HuH-7 (cell line): ENCODE measurements at regions not wholly inside any gene's neighbourhood (a gene's known extent, or its start where the extent isn't known, plus 50 kb on each side); places are given as distances from the start of the nearest gene placed in this dataset.

ENCODE experiments used
- DNase-seq: peaks from one replicate; pipeline ENCODE4 v3.0.0; 2011; ENCODE audit warnings: low spot score

DNA sequence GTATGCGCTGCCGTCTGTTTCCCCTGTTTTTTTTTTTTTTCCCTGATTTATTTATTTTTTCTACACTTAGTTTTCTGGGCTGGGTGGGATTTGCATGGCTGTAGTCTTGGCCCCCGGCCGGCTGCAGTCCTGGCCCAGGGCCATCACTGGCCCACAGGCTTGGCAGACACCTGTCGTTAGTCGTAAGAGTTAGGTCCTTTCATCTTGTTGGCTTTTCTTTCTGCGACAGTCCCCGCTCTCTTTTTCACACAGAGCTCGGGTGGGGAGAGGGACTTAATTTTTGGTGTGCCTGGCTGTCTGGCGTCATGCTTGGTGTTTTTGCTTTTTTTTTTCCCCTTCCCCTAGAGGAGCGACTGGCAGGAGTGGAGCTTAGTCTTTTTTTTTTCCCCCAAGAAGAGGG is 183.4 kb downstream of the KLF13 start:
- DNase-seq: no peak

DNA sequence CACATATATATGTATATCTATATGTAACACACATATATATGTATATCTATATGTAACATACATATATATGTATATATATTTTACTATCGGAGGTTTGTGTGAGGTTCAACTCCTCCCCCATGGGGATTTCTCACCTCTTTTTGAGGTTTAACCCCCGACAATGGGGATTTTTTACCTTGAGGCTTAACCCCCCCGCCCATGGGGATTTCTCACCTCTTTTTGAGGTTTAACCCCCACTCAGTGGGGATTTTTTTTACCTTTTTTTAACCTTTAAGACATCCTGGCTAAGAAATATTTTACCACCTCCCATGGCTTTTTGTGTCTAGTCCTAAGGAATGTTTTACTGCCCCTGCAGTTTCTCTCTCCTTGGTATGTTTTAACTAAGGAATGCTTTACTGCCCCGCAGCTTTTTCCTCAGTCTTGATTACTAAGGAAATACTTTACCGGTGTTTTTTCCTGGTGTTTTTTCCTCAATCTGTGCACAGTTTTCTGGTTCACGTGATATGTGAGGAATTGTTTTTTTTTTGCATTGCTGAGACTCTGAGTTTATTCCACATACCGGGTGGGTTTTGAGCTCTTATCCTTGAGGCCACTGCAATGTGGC is 185.2 kb downstream of the KLF13 start:
- DNase-seq: no peak

DNA sequence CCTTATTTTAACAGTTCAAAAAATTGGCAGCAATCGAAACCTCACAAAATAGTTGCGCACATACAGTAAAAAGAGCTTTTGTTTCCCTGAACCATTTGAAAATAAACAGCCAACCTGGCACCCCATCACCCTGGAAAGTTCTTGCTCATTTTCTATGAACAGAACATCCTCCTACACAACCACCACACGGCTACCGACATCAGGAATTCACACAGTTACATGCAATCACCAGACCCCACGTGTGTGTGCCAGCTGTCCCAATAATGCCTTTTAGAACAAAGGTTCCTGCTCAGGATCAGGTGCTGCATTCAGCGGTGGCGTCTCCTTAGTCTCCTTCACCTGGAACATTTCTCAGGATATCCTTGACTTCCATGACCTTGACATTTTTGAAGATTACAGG is 186.5 kb downstream of the KLF13 start:
- DNase-seq: no peak

DNA sequence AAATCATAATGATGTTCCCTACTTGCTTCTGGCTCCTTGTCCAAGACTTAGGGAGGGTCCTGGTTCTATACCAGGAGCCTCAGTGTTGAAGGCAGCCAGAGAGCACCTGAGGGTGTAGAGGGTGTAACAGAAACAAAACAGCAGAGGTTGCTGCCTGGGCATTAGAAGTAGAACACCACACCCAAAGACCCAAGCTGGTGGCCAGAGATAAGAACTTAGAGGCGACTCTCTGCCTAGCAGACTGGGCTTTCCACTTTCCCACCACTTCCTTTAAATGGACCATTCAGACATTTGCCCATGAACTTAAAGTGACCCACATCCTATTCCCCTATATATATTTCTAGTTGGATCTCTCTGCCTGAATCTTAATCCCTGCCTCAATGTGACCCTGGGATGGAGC is 189.8 kb downstream of the KLF13 start:
- DNase-seq: no peak

GRCh38 chr15:31516874-31517273 is 190.2 kb downstream of the KLF13 start:
- DNase-seq: no peak

DNA sequence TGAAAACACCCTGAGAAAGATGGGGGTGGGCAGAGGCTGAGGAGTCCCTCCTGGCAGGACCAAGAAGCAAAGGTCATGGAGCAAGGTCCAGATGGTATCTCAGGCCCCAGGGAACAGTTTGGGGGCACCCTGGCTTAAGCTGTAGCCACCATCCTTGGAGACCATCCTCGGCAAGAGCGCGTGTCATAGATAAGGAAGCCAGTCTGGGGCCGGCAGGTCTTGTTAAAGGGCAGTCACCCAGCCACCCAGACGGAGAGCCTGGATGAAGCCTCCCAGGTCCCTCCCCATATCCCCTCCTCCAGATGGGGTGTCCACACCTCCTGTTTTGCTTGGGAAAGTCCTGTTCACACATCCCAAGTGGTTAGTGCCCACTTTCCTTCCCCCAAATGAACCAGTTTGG is 191.1 kb downstream of the KLF13 start:
- no peak for DNase-seq

DNA sequence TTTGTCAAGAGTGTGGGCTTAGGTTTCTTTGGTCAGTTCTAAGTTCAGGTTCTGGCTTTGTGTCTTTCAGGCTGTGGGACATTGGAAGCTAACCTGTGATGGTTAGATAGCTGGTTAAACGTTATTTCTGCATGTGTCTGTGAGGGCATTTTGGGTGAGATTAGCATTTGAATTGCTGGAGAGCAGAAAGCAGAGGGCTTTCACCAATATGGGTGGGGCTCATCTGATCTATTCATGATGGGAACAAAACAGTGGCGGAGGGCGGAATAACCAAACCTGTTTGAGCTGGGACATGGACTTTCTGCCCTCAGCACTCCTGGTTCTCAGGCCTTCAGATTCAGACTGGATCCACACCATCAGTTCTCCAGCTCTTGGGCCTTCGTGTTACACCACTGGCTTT is 195.4 kb downstream of the KLF13 start:
- no peak for DNase-seq

GRCh38 chr15:31523027-31523654 is 196.5 kb downstream of the KLF13 start:
- DNase-seq: no peak

DNA sequence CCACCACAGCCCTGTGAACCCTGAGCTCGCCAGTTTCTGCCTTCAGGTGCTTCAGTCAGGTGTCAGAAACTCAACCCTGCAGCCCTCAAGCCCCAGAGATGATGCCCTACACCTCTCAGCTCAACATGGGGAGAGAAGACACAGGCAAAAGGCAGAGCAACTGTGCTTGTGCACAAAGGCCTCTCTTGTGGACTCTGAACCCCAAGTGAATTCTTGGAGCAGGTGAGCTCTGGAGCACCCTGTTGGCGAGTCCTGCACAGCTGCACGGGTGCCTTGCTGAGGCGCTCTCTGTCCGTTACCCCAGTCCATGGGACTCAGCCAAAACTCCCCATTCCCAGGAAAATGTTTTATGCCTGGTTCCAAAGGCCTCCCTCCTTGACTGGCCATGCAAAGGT is 197.0 kb downstream of the KLF13 start:
- no peak for DNase-seq

- DNase-seq: no peak
Measured at GRCh38 chr15:31525185-31525695, 198.6 kb downstream of the KLF13 start.

DNA sequence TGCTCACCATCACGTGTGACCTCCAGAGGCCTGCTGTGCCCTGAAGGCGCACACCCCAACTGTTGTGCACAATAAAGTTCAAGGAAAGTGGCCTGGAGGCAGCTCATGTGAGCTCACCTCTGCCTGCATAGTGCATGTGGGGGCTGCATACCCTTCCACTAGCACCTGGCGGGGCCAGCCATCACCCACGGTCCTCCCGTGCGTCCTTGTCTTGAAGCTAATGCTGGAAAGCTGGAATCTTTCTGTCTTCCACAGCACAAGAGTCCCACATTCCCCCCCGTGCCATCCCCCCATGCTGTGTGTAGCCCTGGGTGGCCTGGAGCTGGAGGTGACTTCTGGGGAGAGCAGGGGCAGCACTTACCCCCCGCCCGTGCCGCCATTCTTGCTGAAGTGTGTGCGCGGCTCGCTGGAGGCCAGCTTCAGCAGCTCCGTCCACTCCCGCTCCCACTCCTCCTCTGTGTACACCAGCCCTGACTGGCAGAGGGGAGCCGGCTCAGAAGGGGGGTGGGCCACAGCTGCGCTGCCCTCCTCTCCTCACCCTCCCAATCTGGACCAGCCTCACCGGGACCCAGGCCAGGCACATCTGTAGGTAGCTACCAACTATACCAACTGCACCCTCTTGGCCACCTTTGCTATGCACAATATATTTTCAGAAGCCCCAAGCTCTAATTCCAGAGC is 199.5 kb downstream of the KLF13 start:
- no peak for DNase-seq

- DNase-seq: no peak
Measured at GRCh38 chr15:31526916-31527690, 200.5 kb downstream of the KLF13 start.

DNA sequence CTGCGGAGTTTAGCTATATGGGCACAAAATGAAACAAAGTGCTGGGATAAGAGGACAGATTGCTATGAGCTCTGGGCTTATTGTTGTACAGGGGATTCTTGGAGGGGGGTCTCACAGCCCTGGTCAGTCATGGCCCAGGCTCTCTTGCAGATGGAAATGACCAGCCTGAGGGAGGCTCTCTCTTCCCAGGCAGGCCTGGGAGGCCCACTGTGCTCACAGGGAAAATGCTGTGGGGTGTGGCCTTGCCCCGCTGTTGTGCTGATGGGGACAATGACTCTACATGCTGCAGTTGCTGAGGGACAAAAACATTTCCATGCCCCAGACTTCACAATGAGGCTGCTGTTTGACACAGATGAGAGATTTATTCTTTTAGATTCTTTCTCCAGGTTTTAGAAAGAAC is 202.2 kb downstream of the KLF13 start:
- DNase-seq: no peak

GRCh38 chr15:31537770-31538592 is 211.3 kb downstream of the KLF13 start:
- no peak for DNase-seq

- no peak for DNase-seq
Measured at GRCh38 chr15:31540633-31541032, 214.0 kb downstream of the KLF13 start.

- no peak for DNase-seq
Measured at GRCh38 chr15:31544361-31544760, 217.7 kb downstream of the KLF13 start.

GRCh38 chr15:31545257-31545656 is 218.6 kb downstream of the KLF13 start:
- no peak for DNase-seq

- DNase-seq: no peak
Measured at GRCh38 chr15:31550211-31550977, 223.8 kb downstream of the KLF13 start.

DNA sequence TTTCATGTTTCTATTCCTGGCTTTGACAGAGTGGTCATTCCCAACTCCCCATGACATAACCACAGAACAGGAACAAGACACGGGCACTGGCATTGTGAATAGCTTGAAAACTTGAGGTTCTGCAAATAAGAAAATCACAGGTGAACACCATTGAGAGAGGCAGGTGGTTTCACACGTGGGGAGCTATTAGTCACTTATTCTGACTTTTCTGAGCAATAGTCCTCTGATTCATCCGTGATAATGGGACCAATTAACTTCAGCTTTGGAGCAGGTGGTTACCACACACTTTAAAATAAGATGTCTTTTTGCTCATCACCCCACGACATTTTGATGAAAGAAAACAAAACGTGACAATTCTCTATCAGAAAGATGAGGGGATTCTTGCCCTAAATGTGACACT is 224.7 kb downstream of the KLF13 start:
- DNase-seq: no peak

- no peak for DNase-seq
Measured at GRCh38 chr15:31552482-31553099, 226.0 kb downstream of the KLF13 start.

GRCh38 chr15:31554261-31554660 is 227.6 kb downstream of the KLF13 start:
- DNase-seq: no peak
